ENCODE measurements at regions not wholly inside any gene's neighbourhood (a gene's known extent, or its start where the extent isn't known, plus 50 kb on each side); places are given as distances from the start of the nearest gene placed in this dataset.

DNA sequence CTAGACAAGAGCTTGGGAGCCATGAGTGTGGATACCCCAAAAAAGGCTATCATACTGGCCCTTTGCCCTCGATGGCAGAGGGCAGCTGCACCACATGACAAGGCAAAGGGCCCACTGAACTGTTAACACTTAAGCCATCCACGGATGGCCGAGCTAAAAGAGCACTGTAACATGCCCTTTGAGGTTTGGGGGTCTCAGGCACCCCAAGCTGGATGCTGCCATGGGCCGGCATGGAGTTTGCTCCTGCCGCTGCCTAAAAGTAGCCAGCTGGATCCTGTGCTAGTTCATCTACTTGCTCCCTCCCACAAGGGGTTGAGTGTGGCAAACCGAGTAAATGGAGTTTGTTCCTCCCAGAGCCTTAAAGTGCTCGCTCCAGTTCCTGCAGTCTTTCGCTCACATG, 383.2 kb upstream of the LRRC4C start:
- Histone ChIP-seq H3K9me3 (replicated peaks in 1 of 2; ENCODE audit: control insufficient read depth in 1 of 2, insufficient read depth in 1 of 2, low read length in 2 of 2) (peaks cover 14 to 22% of the 10 kb centered on the region in 2 donors), H3K9ac (ENCODE audit: insufficient read depth, low read length, poor library complexity, severe bottlenecking) (no peak overlapping the region), H2AFZ (ENCODE audit: insufficient read depth, low read depth, low read length, poor library complexity, severe bottlenecking) (no peak overlapping the region), H3K79me2 (ENCODE audit: insufficient read depth, low read length) (no peaks in the 10 kb centered on the region), H3K36me3 (replicated peaks in 1 of 2; ENCODE audit: control insufficient read depth in 1 of 2, insufficient read depth in 2 of 2, low read length in 2 of 2) (no peaks in the 10 kb centered on the region), H3K4me1 (ENCODE audit: control insufficient read depth in 1 of 2, insufficient read depth in 2 of 2, low read length in 2 of 2) (no peaks in the 10 kb centered on the region), H3K27me3 (ENCODE audit: control insufficient read depth in 2 of 2, insufficient read depth in 2 of 2, low read length in 2 of 2) (no peaks in the 10 kb centered on the region), H4K20me1 (ENCODE audit: insufficient read depth, low read length) (no peaks in the 10 kb centered on the region), H3K4me3 (replicated peaks in 1 of 3; ENCODE audit: low read depth in 2 of 3, low read length in 3 of 3) (no peak overlapping the region), H3K4me2 (replicated peaks; ENCODE audit: extremely low read depth, low read length, poor library complexity, severe bottlenecking) (no peak overlapping the region), H3K27ac (ENCODE audit: low read depth in 1 of 2, low read length in 2 of 2) (no peak overlapping the region)
- WGBS (ENCODE audit: insufficient coverage): 81% methylated on average over 7 of the region's 8 CpGs
- Mint-ChIP-seq H3K4me3 (no peak overlapping the region), H3K27me3 (ENCODE audit: low read depth in 3 of 3) (no peaks in the 10 kb centered on the region), H3K36me3 (no peaks in the 10 kb centered on the region), H3K9me3 (peaks cover 2 to 14% (median 6%) of the 10 kb centered on the region in 7 donors), H3K27ac (no peak overlapping the region), H3K4me1 (no peaks in the 10 kb centered on the region)
- no peak for TF ChIP-seq CTCF (IDR thresholded peaks at IDR 0.05)
- no peak for DNase-seq
- intact Hi-C loops (cut with micrococcal nuclease): no loop called here

- H3K4me3 Mint-ChIP-seq: no peak overlapping the region
- H3K79me2 ChIP-seq (ENCODE audit: insufficient read depth, low read length): no peaks in the 10 kb centered on the region
- no peak overlapping the region for H3K27ac Mint-ChIP-seq
- H3K9me3 Mint-ChIP-seq: peaks cover 3 to 11% (median 7%) of the 10 kb centered on the region in 7 donors
- H3K4me1 ChIP-seq (ENCODE audit: control insufficient read depth in 1 of 2, insufficient read depth in 2 of 2, low read length in 2 of 2): no peaks in the 10 kb centered on the region
- H3K4me2 ChIP-seq (replicated peaks; ENCODE audit: extremely low read depth, low read length, poor library complexity, severe bottlenecking): no peak overlapping the region
- H3K36me3 ChIP-seq (replicated peaks in 1 of 2; ENCODE audit: control insufficient read depth in 1 of 2, insufficient read depth in 2 of 2, low read length in 2 of 2): no peaks in the 10 kb centered on the region
- no peak overlapping the region for H2AFZ ChIP-seq (ENCODE audit: insufficient read depth, low read depth, low read length, poor library complexity, severe bottlenecking)
- no peaks in the 10 kb centered on the region for H3K27me3 Mint-ChIP-seq (ENCODE audit: low read depth in 3 of 3)
- no peaks in the 10 kb centered on the region for H4K20me1 ChIP-seq (ENCODE audit: insufficient read depth, low read length)
- intact Hi-C loops (cut with micrococcal nuclease): no loop called here
- WGBS (ENCODE audit: insufficient coverage): 62% methylated on average over 3 of the region's 3 CpGs
- no peaks in the 10 kb centered on the region for H3K36me3 Mint-ChIP-seq
- H3K4me1 Mint-ChIP-seq: no peaks in the 10 kb centered on the region
- no peak overlapping the region for H3K27ac ChIP-seq (ENCODE audit: low read depth in 1 of 2, low read length in 2 of 2)
- no peak overlapping the region for H3K9ac ChIP-seq (ENCODE audit: insufficient read depth, low read length, poor library complexity, severe bottlenecking)
- no peaks in the 10 kb centered on the region for H3K27me3 ChIP-seq (ENCODE audit: control insufficient read depth in 2 of 2, insufficient read depth in 2 of 2, low read length in 2 of 2)
- TF ChIP-seq CTCF (IDR thresholded peaks at IDR 0.05): no peak
- no peak for DNase-seq
- peaks cover 14 to 22% of the 10 kb centered on the region in 2 donors for H3K9me3 ChIP-seq (replicated peaks in 1 of 2; ENCODE audit: control insufficient read depth in 1 of 2, insufficient read depth in 1 of 2, low read length in 2 of 2)
- H3K4me3 ChIP-seq (replicated peaks in 1 of 3; ENCODE audit: low read depth in 2 of 3, low read length in 3 of 3): no peak overlapping the region
These were observed 385.6 kb upstream of the LRRC4C start for GRCh38 chr11:41845066-41845465.
